ENCODE measurements at regions not wholly inside any gene's neighbourhood (a gene's known extent, or its start where the extent isn't known, plus 50 kb on each side); places are given as distances from the start of the nearest gene placed in this dataset.
A peak's percentile ranks its signal among the peaks of the same experiment; 100 is the strongest.

GRCh38 chr18:64337018-64337417, 188.1 kb upstream of the LINC00305 start:
- no peak for DNase-seq
- TF ChIP-seq, protein P1, sequence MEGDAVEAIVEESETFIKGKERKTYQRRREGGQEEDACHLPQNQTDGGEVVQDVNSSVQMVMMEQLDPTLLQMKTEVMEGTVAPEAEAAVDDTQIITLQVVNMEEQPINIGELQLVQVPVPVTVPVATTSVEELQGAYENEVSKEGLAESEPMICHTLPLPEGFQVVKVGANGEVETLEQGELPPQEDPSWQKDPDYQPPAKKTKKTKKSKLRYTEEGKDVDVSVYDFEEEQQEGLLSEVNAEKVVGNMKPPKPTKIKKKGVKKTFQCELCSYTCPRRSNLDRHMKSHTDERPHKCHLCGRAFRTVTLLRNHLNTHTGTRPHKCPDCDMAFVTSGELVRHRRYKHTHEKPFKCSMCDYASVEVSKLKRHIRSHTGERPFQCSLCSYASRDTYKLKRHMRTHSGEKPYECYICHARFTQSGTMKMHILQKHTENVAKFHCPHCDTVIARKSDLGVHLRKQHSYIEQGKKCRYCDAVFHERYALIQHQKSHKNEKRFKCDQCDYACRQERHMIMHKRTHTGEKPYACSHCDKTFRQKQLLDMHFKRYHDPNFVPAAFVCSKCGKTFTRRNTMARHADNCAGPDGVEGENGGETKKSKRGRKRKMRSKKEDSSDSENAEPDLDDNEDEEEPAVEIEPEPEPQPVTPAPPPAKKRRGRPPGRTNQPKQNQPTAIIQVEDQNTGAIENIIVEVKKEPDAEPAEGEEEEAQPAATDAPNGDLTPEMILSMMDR (IDR thresholded peaks at IDR 0.05; ENCODE audit: unreplicated experiment) = no peak
- no peak overlapping the region for H3K27ac Mint-ChIP-seq (ENCODE audit: unreplicated experiment)
- no peak overlapping the region for H3K4me3 Mint-ChIP-seq (ENCODE audit: low read depth, unreplicated experiment)
- no TSS peak for BruUV-seq (replicated peaks)
- intact Hi-C loops (cut with micrococcal nuclease; ENCODE audit: unreplicated experiment) = no loop called here
- peaks cover 7% of the 10 kb centered on the region for H3K4me1 Mint-ChIP-seq (ENCODE audit: low read depth, unreplicated experiment)
- peaks cover 5% of the 10 kb centered on the region for H3K9me3 Mint-ChIP-seq (ENCODE audit: low read depth, unreplicated experiment)
- CTCF ChIA-PET = no interaction called here
- no peaks in the 10 kb centered on the region for H3K36me3 Mint-ChIP-seq (ENCODE audit: insufficient read depth, unreplicated experiment)
- H3K27me3 Mint-ChIP-seq (ENCODE audit: unreplicated experiment) = no peaks in the 10 kb centered on the region

GRCh38 chr18:64334748-64335147, 185.9 kb upstream of the LINC00305 start:
- BruUV-seq (replicated peaks) = no TSS peak
- DNase-seq = no peak
- H3K27ac Mint-ChIP-seq (ENCODE audit: unreplicated experiment) = no peak overlapping the region
- H3K9me3 Mint-ChIP-seq (ENCODE audit: low read depth, unreplicated experiment) = no peaks in the 10 kb centered on the region
- H3K36me3 Mint-ChIP-seq (ENCODE audit: insufficient read depth, unreplicated experiment) = no peaks in the 10 kb centered on the region
- CTCF ChIA-PET = no interaction called here
- peaks cover 7% of the 10 kb centered on the region for H3K4me1 Mint-ChIP-seq (ENCODE audit: low read depth, unreplicated experiment)
- intact Hi-C loops (cut with micrococcal nuclease; ENCODE audit: unreplicated experiment) = loop anchor here (5.0 kb wide), 2 partner anchors 232 to 297 kb away; no protein-coding TSS in a partner anchor
- TF ChIP-seq, protein P1 (IDR thresholded peaks at IDR 0.05; ENCODE audit: unreplicated experiment) = no peak
- H3K27me3 Mint-ChIP-seq (ENCODE audit: unreplicated experiment) = no peaks in the 10 kb centered on the region
- no peak overlapping the region for H3K4me3 Mint-ChIP-seq (ENCODE audit: low read depth, unreplicated experiment)

DNA sequence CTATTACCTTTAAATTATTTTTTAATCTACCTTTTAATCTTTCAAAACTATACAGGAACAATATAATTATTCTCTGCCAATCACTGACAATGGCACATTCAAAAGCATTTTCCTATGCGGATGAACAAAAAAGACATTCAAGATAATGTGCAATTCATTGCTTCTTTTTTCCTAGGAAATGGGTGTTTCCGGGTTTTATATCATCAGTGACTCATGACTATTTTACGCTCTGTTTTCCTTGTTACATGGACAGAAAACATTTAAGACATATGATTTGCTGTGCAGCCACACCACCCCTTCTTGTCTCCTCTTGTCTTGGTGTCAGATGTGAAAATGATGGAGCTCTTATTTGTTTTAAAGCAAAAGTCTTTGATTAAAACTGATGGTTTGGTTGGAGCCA, 184.7 kb upstream of the LINC00305 start:
- intact Hi-C loops (cut with micrococcal nuclease; ENCODE audit: unreplicated experiment) = loop anchor here (5.0 kb wide), 2 partner anchors 231 to 296 kb away; no protein-coding TSS in a partner anchor
- TF ChIP-seq, protein P1 (IDR thresholded peaks at IDR 0.05; ENCODE audit: unreplicated experiment) = no peak
- CTCF ChIA-PET = interaction anchor here (0.6 kb wide), 1 partner anchor 494 kb away, joined by 5 read pairs; no protein-coding TSS in a partner anchor

GRCh38 chr18:64332835-64333234, 183.9 kb upstream of the LINC00305 start:
- no peak overlapping the region for H3K27ac Mint-ChIP-seq (ENCODE audit: unreplicated experiment)
- no TSS peak for BruUV-seq (replicated peaks)
- TF ChIP-seq, protein P1 (IDR thresholded peaks at IDR 0.05; ENCODE audit: unreplicated experiment) = no peak
- intact Hi-C loops (cut with micrococcal nuclease; ENCODE audit: unreplicated experiment) = loop anchor here (5.0 kb wide), 2 partner anchors 231 to 296 kb away; no protein-coding TSS in a partner anchor
- no peak for DNase-seq
- CTCF ChIA-PET = no interaction called here
- no peak overlapping the region for H3K4me3 Mint-ChIP-seq (ENCODE audit: low read depth, unreplicated experiment)
- H3K4me1 Mint-ChIP-seq (ENCODE audit: low read depth, unreplicated experiment) = peaks cover 7% of the 10 kb centered on the region
- H3K9me3 Mint-ChIP-seq (ENCODE audit: low read depth, unreplicated experiment) = no peaks in the 10 kb centered on the region
- no peaks in the 10 kb centered on the region for H3K27me3 Mint-ChIP-seq (ENCODE audit: unreplicated experiment)
- H3K36me3 Mint-ChIP-seq (ENCODE audit: insufficient read depth, unreplicated experiment) = no peaks in the 10 kb centered on the region

More for the DNA sequence above, 184.7 kb upstream of the LINC00305 start:
- no peaks in the 10 kb centered on the region for H3K36me3 Mint-ChIP-seq (ENCODE audit: insufficient read depth, unreplicated experiment)
- no TSS peak for BruUV-seq (replicated peaks)
- H3K9me3 Mint-ChIP-seq (ENCODE audit: low read depth, unreplicated experiment) = no peaks in the 10 kb centered on the region
- H3K27me3 Mint-ChIP-seq (ENCODE audit: unreplicated experiment) = no peaks in the 10 kb centered on the region
- DNase-seq = no peak
- peaks cover 7% of the 10 kb centered on the region for H3K4me1 Mint-ChIP-seq (ENCODE audit: low read depth, unreplicated experiment)
- peak overlapping the region; percentile 44 for H3K27ac Mint-ChIP-seq (ENCODE audit: unreplicated experiment)
- H3K4me3 Mint-ChIP-seq (ENCODE audit: low read depth, unreplicated experiment) = no peak overlapping the region
